Middle frontal gyrus (tissue), 1 donor: ENCODE measurements at regions not wholly inside any gene's neighbourhood (a gene's known extent, or its start where the extent isn't known, plus 50 kb on each side); places are given as distances from the start of the nearest gene placed in this dataset.
"Not testable (repeated sequence)": the region's sequence is repeated elsewhere in the genome, so short reads cannot be mapped to it uniquely, and the experiment has no call there.

ENCODE experiments used
- DNase-seq: peaks from one replicate; pipeline ENCODE4 v3.0.0-alpha.2; 2015; ENCODE audit warnings: low spot score; ENCODE audit errors: extremely low spot score

DNA sequence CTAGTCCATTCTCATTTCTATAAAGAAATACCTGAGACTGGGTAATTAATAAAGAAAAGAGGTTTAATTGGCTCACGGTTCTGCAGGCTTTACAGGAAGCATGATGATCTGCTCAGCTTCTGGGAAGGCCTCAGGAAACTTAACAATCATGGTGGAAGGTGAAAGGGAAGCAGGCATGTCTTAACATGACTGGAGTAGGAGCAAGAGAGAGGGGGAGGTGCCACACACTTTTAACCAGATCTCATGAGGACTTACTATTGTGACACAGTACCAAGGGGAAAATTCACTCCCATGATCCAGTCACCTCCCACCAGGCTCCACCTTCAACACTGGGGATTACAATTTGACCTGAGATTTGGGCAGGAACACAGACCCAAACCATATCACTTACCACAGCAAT is 310.1 kb downstream of the SH3GL2 start:
- not testable (repeated sequence) for DNase-seq

DNA sequence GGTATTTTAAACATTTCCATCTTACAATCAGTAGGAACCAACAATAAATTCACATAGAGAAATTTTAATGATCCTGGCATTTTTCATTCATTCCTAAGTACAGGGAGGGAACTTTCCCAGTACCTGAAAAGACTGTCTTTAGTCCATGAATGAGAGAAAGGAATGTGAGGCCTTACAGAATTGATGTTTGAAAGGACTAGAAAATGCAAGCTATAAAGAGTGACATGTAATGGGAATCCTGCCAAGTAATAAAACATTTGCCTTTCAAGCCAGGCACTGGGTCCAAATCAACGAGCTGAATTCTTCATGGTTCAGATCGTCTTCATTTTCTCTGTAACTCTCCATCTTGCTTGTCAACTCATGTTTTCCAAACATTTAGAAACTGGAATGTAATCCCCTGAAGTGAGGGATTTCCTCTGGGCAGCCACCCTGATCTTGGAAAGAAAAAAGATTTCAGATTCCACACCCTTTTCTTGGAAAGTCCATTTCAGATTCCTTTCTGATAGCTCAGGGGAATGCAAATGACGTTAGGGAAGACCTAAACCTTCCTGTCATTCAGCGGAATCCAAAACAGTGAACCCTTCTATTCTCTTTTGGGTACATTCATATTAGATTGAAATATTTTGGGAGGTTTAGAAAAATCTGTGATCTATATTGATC is 315.8 kb downstream of the SH3GL2 start:
- DNase-seq: no peak

DNA sequence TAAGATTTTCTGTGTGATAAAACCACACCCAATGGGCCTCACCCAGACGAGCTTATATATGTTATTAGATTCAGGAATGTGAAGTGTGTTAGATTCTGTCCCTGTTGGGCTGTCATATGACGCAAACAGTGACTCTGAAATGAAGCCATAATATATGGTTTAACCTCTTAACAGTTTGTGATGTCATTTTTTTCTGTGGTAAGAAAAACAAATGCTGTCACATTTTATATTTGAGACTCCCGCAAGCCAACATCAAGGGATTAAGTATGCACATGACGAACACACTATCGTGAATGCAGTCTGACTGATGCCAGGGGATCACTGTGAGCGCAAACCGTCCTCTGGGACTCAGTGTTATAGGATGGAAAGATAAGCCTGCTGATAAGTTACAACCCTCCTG is 321.7 kb downstream of the SH3GL2 start:
- no peak for DNase-seq

DNA sequence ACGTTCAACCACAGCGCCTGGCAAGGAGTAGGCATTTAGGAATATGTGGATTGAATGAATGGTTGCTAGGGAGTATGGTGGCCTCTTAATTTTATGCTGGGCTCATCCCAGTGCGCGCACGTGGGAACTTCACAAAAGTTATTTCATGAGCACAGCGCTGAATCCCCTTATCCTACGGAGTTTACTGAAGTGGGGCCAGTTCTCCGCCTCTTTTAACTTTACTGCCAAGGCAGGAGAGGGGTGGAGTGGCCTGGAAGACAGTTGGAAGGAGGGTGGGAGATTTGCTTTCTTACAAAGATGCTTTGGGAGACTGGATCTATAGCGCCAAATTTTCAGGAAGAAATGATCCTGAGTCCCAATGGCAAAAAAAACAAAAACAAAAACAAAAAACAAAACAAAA is 326.5 kb downstream of the SH3GL2 start:
- no peak for DNase-seq

DNA sequence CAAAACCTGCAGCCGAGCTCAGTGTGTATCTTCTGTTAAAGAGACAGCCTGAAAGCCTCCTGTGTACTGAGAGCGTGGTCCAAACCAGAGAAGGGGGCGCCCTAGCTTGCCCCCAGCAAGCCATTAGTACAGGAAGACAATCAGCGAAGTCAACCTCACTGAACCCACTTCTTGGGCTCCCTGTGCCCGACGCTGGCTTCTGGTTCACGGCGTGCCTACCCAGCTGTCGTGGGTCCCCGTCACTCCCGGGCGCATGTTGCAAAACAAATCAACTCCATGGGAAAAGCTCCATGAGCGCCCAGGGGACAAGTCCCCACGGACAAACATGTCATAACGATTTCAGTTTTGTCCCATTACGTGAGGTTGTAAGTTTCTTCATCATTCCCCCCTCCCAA is 326.9 kb downstream of the SH3GL2 start:
- DNase-seq: no peak

DNA sequence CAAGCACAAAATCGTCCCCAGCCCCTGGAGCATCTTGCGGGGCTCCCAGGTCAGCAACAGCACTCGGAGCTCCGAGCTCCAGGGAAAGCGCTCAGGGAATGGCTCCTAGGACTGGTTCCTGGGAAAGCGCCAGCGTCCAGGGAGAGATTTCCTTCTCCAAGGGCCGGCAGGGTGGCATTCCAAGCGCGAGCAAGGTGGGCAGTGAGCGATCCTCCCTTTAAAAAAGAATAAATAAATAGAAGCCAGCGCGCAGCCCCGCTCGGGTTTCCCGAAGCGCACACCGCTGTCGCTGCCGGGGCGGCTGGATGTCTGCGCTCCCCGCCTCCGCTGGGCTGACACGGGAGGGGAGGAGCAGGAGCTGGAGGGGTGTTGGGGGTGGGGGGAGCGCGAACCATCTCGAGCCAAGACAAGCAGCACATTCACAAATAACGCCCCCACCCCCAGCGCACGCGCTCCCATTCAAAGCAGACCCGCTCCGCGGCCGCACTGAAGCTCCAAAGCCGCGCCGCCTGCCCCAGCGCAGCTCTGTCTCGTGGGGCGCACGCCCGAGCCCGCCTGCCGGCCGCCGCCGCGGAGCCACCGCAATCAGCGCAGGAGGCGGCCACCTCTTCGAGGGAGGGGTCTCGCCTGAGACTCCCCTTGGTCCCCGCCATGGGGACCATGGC is 327.4 kb downstream of the SH3GL2 start:
- DNase-seq: no peak

DNA sequence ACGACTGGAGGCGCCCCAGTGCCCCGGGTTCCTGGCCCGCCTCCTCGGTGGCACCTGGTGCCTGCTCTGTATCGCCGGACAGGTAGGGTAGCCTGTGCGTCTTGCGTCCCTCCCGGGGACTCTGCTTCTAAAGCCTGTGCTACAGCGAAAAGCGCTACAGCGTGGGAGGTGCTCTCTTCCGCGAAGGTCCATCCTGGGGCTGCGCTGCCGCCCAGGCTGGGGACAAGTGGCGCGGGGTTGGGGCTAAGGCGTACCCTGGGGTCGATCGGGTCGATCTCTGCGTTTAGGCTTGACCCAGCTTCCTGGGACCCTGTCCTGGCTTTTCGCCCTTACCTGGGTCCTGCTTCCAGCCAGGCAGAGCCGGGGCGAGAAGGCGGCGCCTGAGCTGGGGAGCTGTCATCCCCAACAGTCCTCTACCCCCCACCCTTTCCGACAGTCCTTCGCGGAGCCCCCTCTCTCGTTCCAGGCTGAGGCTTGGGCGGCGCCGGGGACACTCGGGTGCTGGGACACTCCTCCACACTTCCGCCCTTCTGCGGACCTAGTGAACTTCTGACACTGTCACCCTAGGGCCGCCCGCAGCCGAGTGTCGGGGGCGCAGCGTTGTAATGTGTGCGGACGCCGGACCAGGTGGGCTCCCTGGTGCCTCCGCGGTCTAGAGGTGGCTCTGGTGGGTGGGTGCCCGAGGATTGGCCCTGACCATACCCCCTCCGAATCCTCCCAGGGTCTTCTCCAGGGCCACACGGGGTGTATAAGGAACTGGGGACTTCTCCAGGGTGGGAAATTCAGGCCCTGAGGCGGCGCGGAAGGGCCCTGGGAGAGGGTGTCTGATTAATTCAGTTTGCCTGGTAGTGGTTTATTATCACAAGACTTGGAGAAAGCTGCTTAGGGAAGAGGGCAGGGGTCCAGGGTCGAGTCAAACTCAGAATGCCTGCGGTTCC is 328.2 kb downstream of the SH3GL2 start:
- no peak for DNase-seq

DNA sequence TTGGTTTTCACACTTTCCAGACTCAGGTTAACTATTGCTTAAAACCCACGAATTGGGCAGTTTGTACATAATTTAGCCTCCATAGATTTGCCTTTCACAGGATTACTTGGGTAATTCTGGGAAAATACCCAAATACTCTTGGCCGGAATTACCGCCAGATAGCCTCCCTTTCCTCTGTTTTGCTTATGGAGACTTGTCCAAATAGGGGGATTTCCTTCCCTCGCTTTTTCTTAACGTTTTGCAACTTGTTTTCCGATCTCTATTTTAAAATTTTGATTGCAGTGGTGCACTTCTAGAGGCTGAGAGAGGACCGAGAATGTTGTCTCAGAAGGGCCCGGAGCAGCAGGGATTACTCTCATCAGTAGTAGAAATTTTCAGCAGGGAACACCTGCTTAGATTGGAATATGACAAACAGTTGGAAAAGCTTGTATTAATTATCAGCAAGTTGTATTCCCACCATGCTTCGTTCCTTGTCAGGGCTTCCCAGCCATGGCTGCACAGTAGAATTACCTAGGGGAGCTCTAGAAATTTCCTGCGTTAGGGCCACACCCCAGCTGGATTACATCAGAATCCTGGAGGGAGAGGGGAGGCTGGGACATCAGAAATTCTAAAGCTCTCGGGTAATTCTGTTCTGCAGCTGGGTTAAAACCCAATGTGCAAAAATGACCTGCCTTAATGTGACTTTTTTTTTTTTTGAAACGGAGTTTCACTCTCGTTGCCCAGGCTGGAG is 329.1 kb downstream of the SH3GL2 start:
- DNase-seq: no peak

DNA sequence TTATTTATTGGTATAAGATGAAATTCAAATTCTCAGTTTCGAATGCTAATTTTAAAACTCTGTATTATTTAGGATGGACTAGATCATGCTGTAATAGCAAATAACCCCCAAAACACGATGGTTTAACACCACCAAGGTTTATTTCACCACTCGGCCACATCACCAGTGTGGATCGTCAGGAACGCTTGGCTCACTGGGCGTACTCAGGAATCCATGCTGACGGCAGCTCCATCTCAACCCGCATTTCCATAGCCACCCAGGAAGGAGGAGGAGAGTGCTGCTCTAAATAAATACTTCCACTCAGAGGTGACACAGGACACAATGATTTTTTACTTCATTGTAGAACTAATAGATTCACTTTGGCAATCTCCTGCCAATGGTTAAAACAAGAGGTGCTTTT is 347.4 kb downstream of the SH3GL2 start:
- no peak for DNase-seq

DNA sequence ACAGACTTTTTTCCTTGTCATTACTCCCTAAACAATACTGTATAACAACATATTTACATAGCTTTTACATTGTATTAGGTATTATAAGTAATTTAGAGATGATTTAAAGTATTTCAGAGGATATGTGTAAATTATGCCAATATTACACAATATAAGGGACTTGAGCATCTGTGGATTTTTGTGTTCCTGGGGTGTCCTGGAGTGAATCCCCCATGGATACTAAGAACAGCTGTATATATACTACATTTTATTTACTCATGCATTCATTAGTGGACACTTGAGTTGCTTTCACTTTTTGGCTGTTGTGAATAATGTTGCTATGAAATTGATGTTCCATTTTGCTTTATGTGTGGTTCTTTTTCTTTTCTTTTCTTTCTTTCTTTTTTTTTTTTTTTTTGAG is 348.8 kb downstream of the SH3GL2 start:
- DNase-seq: no peak

DNA sequence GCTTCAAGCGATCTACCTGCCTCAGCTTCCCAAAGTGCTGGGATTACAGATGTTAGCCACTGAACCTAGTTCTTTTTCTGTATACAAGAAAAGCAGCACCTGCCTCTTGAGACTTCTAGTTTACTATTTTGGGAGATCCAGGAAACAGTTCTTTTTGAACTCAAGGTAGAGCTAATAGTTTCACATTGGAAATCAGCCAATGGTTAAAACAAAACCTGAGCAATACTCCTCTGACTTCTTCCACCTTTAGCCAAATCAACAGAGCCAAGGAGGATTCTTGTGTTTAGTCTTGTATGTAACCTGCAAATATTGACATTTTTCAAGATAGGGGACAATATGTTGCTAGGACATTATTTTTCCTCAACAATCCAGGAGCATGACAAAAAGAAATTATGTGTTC is 349.4 kb downstream of the SH3GL2 start:
- DNase-seq: no peak

DNA sequence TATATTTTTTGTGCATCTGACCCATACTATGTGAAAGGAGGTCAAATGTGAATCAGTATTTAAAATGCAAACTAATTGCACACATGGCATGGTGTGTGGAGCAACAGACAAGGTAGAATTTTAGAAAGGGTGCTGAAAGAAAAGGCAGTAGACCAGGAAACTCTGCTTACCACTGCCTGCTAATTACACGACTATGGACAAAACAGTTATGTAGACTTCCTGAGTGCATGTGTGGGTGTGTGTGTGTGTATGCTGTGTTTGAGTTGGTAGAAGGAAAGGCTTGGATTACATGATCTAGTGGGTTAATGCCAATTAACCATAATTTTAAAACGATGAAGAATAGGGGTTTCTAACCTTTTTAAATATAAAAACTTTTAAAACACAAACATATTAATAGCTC is 349.9 kb downstream of the SH3GL2 start:
- no peak for DNase-seq

DNA sequence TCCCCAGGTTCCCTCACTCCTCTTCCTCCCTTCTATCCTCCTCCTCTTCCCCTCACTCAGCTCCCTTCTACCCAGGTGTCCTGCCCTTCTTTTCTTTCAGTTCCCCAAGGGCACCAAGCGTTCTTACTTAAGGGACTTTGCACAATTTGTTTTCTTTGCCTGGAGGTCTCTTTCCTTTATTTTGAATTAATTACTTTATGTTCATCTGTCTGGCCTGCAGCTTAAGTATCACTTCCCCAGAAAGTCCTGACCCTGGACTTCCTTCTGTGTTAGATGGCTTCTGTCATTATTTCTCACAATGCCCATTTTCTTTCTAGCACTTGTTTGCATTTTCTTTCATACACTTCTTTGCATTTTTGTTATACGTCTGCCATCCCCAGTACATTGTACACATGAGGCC is 350.6 kb downstream of the SH3GL2 start:
- DNase-seq: no peak

DNA sequence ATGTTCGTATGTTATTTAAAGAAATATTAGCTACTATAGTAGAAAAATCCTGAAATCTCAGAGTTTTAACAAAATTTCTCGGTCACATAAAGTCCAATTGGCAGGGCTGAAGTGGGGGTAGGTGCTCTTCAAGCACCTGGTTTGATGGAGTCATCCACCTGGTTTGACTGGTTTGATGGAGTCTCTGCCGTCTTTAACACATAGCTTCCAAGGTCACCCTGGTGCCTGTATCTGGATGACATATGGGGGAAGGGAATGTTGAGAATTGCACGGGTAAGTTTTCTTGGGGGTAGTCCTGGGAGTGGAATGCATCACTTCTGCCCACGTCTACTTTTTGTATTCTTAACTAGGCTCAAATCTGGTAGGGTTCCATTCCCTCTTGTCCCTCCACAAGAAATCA is 351.2 kb downstream of the SH3GL2 start:
- no peak for DNase-seq

DNA sequence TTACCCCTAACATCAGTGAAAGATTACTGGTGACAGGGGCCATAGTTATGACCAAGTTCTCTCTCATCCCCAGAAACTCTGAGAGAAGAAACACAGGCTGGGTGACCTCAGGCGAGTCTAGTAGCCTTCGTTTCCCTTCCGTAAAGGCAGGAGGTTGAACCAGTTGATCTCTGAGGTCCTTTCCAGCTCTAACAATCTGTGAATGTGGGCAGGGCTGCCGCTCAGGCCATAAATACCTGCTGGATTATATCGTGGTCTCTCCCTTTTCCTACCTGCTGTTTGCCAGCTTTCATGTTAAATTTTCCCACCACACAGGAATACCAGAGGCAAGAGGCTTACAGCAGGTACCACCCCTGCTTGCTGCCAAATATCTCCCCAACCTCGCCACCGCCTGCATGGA is 357.5 kb downstream of the SH3GL2 start:
- DNase-seq: no peak

DNA sequence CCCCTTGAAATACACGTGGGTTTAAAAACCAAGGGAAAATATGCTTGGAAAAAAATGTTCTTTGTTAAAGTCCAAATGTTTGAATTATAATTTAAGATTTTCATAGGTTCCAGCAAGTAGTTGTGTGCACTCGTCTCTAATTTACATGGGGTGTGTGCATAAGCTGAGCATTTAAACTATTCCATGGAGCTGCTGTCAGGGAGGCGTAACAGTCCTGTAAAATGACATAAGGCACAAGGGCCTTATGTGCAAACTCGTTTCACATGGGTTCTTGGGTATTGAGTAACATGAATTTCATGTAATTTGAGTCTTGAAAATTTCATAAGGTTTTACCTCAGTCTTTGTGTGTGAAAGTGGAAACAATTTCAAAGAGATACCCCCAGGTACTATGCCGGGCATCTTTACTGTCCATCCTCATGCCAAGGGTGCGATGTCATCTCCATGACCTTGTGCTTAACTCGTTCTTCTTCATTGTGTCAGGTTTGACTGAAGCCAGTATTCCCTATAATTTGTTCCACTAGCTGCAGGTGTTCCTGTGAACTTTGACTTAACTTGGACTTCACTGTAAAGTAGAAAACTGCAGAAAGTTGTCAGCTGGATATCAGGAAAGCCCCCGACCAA is 359.3 kb downstream of the SH3GL2 start:
- no peak for DNase-seq

DNA sequence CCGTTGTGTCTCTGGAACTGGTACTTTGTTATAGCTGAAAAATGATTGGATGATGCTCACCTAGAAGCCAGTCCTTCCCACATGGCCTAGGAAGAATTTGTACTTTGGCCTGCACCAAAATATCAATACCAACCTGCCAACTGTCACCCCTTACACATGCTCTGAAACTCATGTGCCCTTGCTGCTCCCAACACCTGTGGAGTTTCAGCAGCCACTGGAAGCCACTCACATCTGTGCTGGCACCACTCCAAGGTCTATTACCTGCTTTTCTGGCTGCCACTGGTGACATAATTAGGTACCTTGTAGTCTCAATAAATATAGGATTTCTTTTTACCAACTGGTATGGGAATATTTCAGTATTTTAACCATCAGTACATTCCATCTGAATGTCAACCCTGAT is 363.6 kb downstream of the SH3GL2 start:
- DNase-seq: no peak

DNA sequence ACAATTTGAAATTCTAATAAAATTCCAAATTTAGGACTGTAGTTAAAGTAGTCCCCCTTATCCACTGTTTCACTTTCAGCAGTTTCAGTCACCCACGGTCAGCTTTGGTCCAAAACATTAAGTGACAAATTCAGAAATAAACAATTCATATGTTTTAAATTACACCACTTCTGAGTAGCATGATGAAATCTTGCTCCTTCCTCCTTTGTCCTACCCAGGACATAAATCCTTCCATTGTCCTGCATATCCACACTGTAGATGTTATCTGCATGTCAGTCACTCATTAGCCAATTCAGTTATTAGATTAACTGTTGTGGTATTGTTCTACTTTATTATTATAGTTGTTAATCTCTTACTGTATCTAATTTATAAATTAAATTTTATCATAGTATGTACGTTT is 376.5 kb downstream of the SH3GL2 start:
- no peak for DNase-seq

DNA sequence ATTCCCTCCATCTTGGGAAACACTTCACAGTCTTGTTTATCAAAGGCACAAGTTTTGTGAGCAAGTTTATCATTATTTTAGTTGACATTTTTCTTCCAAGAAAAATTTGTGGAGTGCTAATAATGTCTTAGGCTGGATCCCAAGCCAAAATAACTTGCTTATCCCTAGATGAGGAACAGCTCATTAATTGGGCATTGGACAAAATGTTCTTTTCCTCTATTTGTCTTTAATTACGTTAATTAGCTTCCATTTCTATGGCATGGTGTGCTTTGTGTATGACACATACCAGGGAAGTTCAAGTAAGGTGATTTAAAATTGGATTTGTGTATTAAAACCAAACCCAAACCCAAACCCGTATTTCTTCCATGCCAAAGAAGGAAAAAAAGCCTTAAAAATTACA is 379.5 kb downstream of the SH3GL2 start:
- DNase-seq: no peak

DNA sequence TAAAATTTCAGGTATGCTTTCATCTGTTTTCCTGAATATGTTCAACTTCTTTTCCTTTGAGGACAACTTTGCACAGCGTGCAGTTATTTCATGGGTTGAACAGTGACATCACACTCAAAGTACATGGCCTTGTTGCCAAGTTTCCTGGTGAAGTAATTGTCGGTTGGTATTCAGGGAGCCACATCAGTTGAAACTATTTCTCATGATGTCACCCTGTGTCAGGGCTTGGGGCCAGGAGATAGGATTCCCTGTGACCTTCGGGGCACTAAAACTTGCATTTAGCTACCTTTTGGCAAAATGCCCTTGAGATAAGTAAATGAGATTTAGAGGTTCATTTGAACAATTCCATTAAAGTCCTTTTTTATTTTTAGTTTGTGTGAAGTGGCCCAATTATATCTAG is 383.9 kb downstream of the SH3GL2 start:
- DNase-seq: no peak

DNA sequence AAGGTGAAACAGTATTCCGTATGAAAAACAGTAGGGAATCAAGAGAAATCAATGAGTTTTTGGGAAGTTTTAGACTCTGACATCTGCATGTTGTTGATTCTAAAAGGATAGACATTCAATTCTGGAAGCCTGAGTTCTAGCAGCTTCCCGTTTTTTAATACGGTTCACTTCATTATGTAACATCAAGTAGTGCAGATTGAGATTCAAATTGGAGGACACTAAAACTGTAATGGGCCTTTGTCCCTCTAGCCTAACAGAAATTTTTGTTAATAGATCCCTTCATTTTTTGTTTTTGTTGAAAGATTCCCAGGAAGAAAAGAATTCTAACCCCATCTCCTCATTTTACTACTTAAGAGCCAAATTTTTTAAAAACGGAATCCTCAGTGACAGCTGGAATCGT is 384.6 kb downstream of the SH3GL2 start:
- DNase-seq: no peak
